ENCODE measurements at regions not wholly inside any gene's neighbourhood (a gene's known extent, or its start where the extent isn't known, plus 50 kb on each side); places are given as distances from the start of the nearest gene placed in this dataset.

GRCh38 chr14:25757364-25757763 is 707.4 kb upstream of the STXBP6 start (continued):
- no peak for TF ChIP-seq ZNF70 (CRISPR knock-in tag; IDR thresholded peaks at IDR 0.05)

DNA sequence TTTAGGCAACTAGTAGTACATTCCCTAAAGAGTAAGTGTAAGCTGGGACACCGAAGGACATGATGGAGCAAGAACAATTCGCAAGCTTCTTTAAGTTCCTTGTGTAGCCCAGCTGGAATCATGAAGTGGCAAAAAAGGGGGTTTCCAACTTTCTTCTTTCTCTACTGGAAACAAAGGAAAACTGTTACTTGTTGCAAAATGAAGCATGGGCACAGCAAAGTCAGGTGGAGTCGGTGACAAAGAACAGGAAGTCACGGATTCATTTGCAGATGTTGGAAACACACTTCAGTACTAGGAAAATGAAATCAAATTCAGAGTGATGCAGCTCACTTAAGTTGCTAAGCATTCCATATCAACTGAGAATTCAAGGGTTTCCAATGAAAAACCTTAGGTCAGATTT is 706.9 kb upstream of the STXBP6 start:
- no peak for ATAC-seq
- TF ChIP-seq PPARA (CRISPR knock-in tag; IDR thresholded peaks at IDR 0.05; ENCODE audit: borderline replicate concordance) (no peak), ZFP3 (CRISPR knock-in tag; IDR thresholded peaks at IDR 0.05) (no peak), SNAI2 (CRISPR knock-in tag; IDR thresholded peaks at IDR 0.05) (no peak), OSR1 (CRISPR knock-in tag; IDR thresholded peaks at IDR 0.05) (no peak), RARB (CRISPR knock-in tag; IDR thresholded peaks at IDR 0.05) (no peak), ZFP30 (CRISPR knock-in tag; IDR thresholded peaks at IDR 0.05) (no peak), PATZ1 (CRISPR knock-in tag; IDR thresholded peaks at IDR 0.05; ENCODE audit: borderline replicate concordance) (no peak), CSDC2 (CRISPR knock-in tag; IDR thresholded peaks at IDR 0.05) (no peak), ESRRG (CRISPR knock-in tag; IDR thresholded peaks at IDR 0.05) (no peak), TSHZ2 (CRISPR knock-in tag; IDR thresholded peaks at IDR 0.05) (no peak), TCF4 (CRISPR knock-in tag; IDR thresholded peaks at IDR 0.05; ENCODE audit: borderline replicate concordance) (no peak), TOX (CRISPR knock-in tag; IDR thresholded peaks at IDR 0.05; ENCODE audit: borderline replicate concordance) (no peak), BACH2 (CRISPR knock-in tag; IDR thresholded peaks at IDR 0.05; ENCODE audit: borderline replicate concordance) (no peak), ZNF8 (CRISPR knock-in tag; IDR thresholded peaks at IDR 0.05) (no peak), CREB5 (CRISPR knock-in tag; IDR thresholded peaks at IDR 0.05; ENCODE audit: low read depth) (no peak)
- TF ChIP-seq, protein P1, sequence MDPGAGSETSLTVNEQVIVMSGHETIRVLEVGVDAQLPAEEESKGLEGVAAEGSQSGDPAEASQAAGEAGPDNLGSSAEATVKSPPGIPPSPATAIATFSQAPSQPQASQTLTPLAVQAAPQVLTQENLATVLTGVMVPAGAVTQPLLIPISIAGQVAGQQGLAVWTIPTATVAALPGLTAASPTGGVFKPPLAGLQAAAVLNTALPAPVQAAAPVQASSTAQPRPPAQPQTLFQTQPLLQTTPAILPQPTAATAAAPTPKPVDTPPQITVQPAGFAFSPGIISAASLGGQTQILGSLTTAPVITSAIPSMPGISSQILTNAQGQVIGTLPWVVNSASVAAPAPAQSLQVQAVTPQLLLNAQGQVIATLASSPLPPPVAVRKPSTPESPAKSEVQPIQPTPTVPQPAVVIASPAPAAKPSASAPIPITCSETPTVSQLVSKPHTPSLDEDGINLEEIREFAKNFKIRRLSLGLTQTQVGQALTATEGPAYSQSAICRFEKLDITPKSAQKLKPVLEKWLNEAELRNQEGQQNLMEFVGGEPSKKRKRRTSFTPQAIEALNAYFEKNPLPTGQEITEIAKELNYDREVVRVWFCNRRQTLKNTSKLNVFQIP (CRISPR knock-in tag; IDR thresholded peaks at IDR 0.05; ENCODE audit: borderline replicate concordance, low read depth) = no peak

GRCh38 chr14:25753130-25753529 is 703.2 kb upstream of the STXBP6 start:
- no peak for ATAC-seq
- TF ChIP-seq ZC3H10 (CRISPR knock-in tag; IDR thresholded peaks at IDR 0.05) (no peak), ZNF565 (CRISPR knock-in tag; conservative IDR thresholded peaks at IDR 0.05; ENCODE audit: low read depth) (no peak), TOX (CRISPR knock-in tag; IDR thresholded peaks at IDR 0.05; ENCODE audit: borderline replicate concordance) (no peak)

DNA sequence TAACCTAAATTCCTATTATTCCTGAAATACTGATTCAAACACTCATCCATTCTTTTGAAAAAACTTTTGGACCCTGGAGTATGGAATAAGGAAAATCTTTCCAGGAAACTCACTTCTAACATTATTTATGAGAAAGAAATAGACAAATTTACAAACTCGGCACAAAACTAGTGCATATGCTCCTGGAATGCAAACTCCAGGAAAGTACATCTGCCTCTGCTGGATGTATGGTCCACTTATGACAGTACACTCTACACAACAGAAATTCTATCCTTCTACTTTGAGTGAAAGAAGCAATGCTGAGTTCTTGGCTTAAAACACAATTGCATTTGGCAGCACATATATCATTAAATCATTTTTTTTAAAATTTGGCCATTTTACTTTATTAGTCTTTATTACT is 700.5 kb upstream of the STXBP6 start:
- no peak for ATAC-seq
- TF ChIP-seq, protein P1 (CRISPR knock-in tag; IDR thresholded peaks at IDR 0.05; ENCODE audit: borderline replicate concordance, low read depth) = no peak
- TF ChIP-seq ZNF70 (CRISPR knock-in tag; IDR thresholded peaks at IDR 0.05) = no peak
- TF ChIP-seq SNAI2 (CRISPR knock-in tag; IDR thresholded peaks at IDR 0.05) = no peak
- no peak for TF ChIP-seq ARNTL (CRISPR knock-in tag; IDR thresholded peaks at IDR 0.05; ENCODE audit: borderline replicate concordance, low read depth)
- TF ChIP-seq ISL1 (CRISPR knock-in tag; IDR thresholded peaks at IDR 0.05) = no peak
- no peak for TF ChIP-seq CSDC2 (CRISPR knock-in tag; IDR thresholded peaks at IDR 0.05)
- TF ChIP-seq ZNF8 (CRISPR knock-in tag; IDR thresholded peaks at IDR 0.05) = no peak
- no peak for TF ChIP-seq ZFP3 (CRISPR knock-in tag; IDR thresholded peaks at IDR 0.05)
- TF ChIP-seq TOX (CRISPR knock-in tag; IDR thresholded peaks at IDR 0.05; ENCODE audit: borderline replicate concordance) = no peak
- TF ChIP-seq OSR1 (CRISPR knock-in tag; IDR thresholded peaks at IDR 0.05) = no peak
- no peak for TF ChIP-seq TSHZ2 (CRISPR knock-in tag; IDR thresholded peaks at IDR 0.05)
- TF ChIP-seq TCF4 (CRISPR knock-in tag; IDR thresholded peaks at IDR 0.05; ENCODE audit: borderline replicate concordance) = no peak
- TF ChIP-seq GLIS3 (CRISPR knock-in tag; IDR thresholded peaks at IDR 0.05) = no peak
- no peak for TF ChIP-seq ZFP30 (CRISPR knock-in tag; IDR thresholded peaks at IDR 0.05)
- no peak for TF ChIP-seq BACH2 (CRISPR knock-in tag; IDR thresholded peaks at IDR 0.05; ENCODE audit: borderline replicate concordance)
- no peak for TF ChIP-seq PPARA (CRISPR knock-in tag; IDR thresholded peaks at IDR 0.05; ENCODE audit: borderline replicate concordance)
- TF ChIP-seq RARB (CRISPR knock-in tag; IDR thresholded peaks at IDR 0.05) = no peak
- TF ChIP-seq CREB5 (CRISPR knock-in tag; IDR thresholded peaks at IDR 0.05; ENCODE audit: low read depth) = no peak
